ENCODE measurements at regions not wholly inside any gene's neighbourhood (a gene's known extent, or its start where the extent isn't known, plus 50 kb on each side); places are given as distances from the start of the nearest gene placed in this dataset.

DNA sequence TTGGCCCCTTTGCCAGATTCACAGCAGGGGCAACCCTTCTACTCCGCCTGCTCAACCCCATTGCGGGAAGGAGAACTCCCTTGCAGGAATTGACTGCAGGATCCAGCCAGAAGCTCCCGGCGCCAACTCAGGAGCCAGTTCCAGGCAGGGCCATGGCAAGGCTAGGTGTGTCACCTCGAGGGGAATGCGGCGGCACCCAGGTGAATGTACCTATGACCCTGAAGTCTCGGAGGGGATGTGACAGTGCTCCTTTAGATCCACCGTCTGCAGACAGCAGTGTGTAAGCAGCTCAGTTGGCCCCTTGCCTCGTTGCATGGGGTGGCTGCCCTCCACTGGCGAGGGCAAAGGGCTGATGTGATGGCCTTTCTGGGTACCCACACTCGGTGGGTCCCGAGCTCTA lies 606.6 kb downstream of the ELAVL2 start:
- TF ChIP-seq, protein P1, sequence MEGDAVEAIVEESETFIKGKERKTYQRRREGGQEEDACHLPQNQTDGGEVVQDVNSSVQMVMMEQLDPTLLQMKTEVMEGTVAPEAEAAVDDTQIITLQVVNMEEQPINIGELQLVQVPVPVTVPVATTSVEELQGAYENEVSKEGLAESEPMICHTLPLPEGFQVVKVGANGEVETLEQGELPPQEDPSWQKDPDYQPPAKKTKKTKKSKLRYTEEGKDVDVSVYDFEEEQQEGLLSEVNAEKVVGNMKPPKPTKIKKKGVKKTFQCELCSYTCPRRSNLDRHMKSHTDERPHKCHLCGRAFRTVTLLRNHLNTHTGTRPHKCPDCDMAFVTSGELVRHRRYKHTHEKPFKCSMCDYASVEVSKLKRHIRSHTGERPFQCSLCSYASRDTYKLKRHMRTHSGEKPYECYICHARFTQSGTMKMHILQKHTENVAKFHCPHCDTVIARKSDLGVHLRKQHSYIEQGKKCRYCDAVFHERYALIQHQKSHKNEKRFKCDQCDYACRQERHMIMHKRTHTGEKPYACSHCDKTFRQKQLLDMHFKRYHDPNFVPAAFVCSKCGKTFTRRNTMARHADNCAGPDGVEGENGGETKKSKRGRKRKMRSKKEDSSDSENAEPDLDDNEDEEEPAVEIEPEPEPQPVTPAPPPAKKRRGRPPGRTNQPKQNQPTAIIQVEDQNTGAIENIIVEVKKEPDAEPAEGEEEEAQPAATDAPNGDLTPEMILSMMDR (optimal IDR thresholded peaks at IDR 0.05 in 1 of 3, IDR thresholded peaks at IDR 0.05 in 1 of 3, conservative IDR thresholded peaks at IDR 0.05 in 1 of 3; ENCODE audit: extremely low read depth in 1 of 3, insufficient read depth in 2 of 3, low read length in 3 of 3) = no peak
- no peak for TF ChIP-seq EZH2 (IDR thresholded peaks at IDR 0.05; ENCODE audit: low read length)
